Kidney epithelial cell (primary cell): ENCODE measurements at regions not wholly inside any gene's neighbourhood (a gene's known extent, or its start where the extent isn't known, plus 50 kb on each side); places are given as distances from the start of the nearest gene placed in this dataset.

Source experiments
- DNase-seq: peaks from one replicate; pipeline ENCODE4 v3.0.0-alpha.2; 2010; ENCODE audit warnings: low read depth
- H3K27me3 ChIP-seq: 2 replicates; pipeline ENCODE4 v1.6.0; 2011; ENCODE audit warnings: low read length; ENCODE audit not compliant: control insufficient read depth, insufficient read depth
- H3K36me3 ChIP-seq: 2 replicates; pipeline ENCODE4 v1.5.1; 2011; ENCODE audit warnings: low read length; ENCODE audit not compliant: control insufficient read depth, insufficient read depth
- H3K4me3 ChIP-seq: 2 replicates; pipeline ENCODE4 v1.5.1; 2011; ENCODE audit warnings: low read depth, mild to moderate bottlenecking, control low read depth, low read length
- CTCF ChIP-seq: IDR thresholded peaks from 2 replicates; pipeline ENCODE4 v1.5.1; 2011; ENCODE audit warnings: mild to moderate bottlenecking, moderate library complexity, low read length, control low read depth, inconsistent platforms; ENCODE audit not compliant: insufficient read depth, poor library complexity, severe bottlenecking

- H3K36me3 ChIP-seq = no peaks in the 10 kb centered on the region
- no peak for TF ChIP-seq CTCF
- DNase-seq = no peak
- H3K4me3 ChIP-seq = no peak overlapping the region
- no peaks in the 10 kb centered on the region for H3K27me3 ChIP-seq
These were observed 142.3 kb downstream of the PMP22 start for GRCh38 chr17:15122857-15123256.

- no peaks in the 10 kb centered on the region for H3K27me3 ChIP-seq
- DNase-seq = no peak
- TF ChIP-seq CTCF = no peak
- H3K4me3 ChIP-seq = no peak overlapping the region
- no peaks in the 10 kb centered on the region for H3K36me3 ChIP-seq
These were observed 143.7 kb downstream of the PMP22 start for GRCh38 chr17:15121426-15121825.

GRCh38 chr17:15119968-15120367 lies 145.2 kb downstream of the PMP22 start:
- no peak for DNase-seq
- TF ChIP-seq CTCF = no peak
- no peaks in the 10 kb centered on the region for H3K27me3 ChIP-seq

GRCh38 chr17:15117239-15117638 lies 147.9 kb downstream of the PMP22 start:
- Histone ChIP-seq H3K27me3 (no peaks in the 10 kb centered on the region), H3K4me3 (no peak overlapping the region), H3K36me3 (no peaks in the 10 kb centered on the region)
- no peak for DNase-seq
- no peak for TF ChIP-seq CTCF

More at GRCh38 chr17:15119968-15120367, 145.2 kb downstream of the PMP22 start:
- Histone ChIP-seq H3K4me3 (no peak overlapping the region), H3K36me3 (no peaks in the 10 kb centered on the region)

- Histone ChIP-seq H3K36me3 (no peaks in the 10 kb centered on the region), H3K27me3 (no peaks in the 10 kb centered on the region), H3K4me3 (no peak overlapping the region)
- DNase-seq = no peak
- TF ChIP-seq CTCF = no peak
These were observed 152.1 kb downstream of the PMP22 start for GRCh38 chr17:15112846-15113617.

GRCh38 chr17:15109608-15110007 lies 155.5 kb downstream of the PMP22 start:
- no peaks in the 10 kb centered on the region for H3K36me3 ChIP-seq
- H3K4me3 ChIP-seq = no peak overlapping the region
- no peaks in the 10 kb centered on the region for H3K27me3 ChIP-seq
- TF ChIP-seq CTCF = no peak
- DNase-seq = no peak
